Stimulated activated CD8-positive, alpha-beta memory T cell treated with anti-CD3 and anti-CD28 coated beads, Interleukin-15, amount 100 ng/mL, for 48 hours (primary cell): ENCODE measurements at regions not wholly inside any gene's neighbourhood (a gene's known extent, or its start where the extent isn't known, plus 50 kb on each side); places are given as distances from the start of the nearest gene placed in this dataset.

Experiments used
- DNase-seq, 2 donors: peaks; one replicate each; pipeline ENCODE4 v3.0.0-alpha.2; 2020; ENCODE audit warnings: low read depth in 2 of 2

GRCh38 chr3:23664459-23664858 lies 141.3 kb upstream of the UBE2E1 start:
- DNase-seq, result no peak

GRCh38 chr3:23665741-23666140 lies 140.0 kb upstream of the UBE2E1 start:
- DNase-seq, result no peak

- no peak for DNase-seq
Observed at GRCh38 chr3:23666818-23667217, 138.9 kb upstream of the UBE2E1 start.

GRCh38 chr3:23667536-23668429 lies 138.0 kb upstream of the UBE2E1 start:
- DNase-seq, result no peak

GRCh38 chr3:23668430-23668904 lies 137.3 kb upstream of the UBE2E1 start:
- no peak for DNase-seq

GRCh38 chr3:23669541-23670255 lies 136.1 kb upstream of the UBE2E1 start:
- no peak for DNase-seq

GRCh38 chr3:23671851-23672589 lies 133.7 kb upstream of the UBE2E1 start:
- no peak for DNase-seq

GRCh38 chr3:23672628-23673027 lies 133.1 kb upstream of the UBE2E1 start:
- DNase-seq, result no peak

GRCh38 chr3:23675010-23675409 lies 130.7 kb upstream of the UBE2E1 start:
- no peak for DNase-seq

- no peak for DNase-seq
Observed at GRCh38 chr3:23676093-23676492, 129.7 kb upstream of the UBE2E1 start.

- no peak for DNase-seq
Observed at GRCh38 chr3:23682646-23683045, 123.1 kb upstream of the UBE2E1 start.

- no peak for DNase-seq
Observed at GRCh38 chr3:23685541-23686258, 120.1 kb upstream of the UBE2E1 start.

GRCh38 chr3:23686519-23686918 lies 119.2 kb upstream of the UBE2E1 start:
- no peak for DNase-seq

GRCh38 chr3:23691357-23691895 lies 114.3 kb upstream of the UBE2E1 start:
- DNase-seq, result no peak

GRCh38 chr3:23696842-23697241 lies 108.9 kb upstream of the UBE2E1 start:
- DNase-seq, result no peak

GRCh38 chr3:23697416-23697815 lies 108.3 kb upstream of the UBE2E1 start:
- no peak for DNase-seq

- DNase-seq, result no peak
Observed at GRCh38 chr3:23698652-23699313, 107.0 kb upstream of the UBE2E1 start.

GRCh38 chr3:23700616-23701015 lies 105.1 kb upstream of the UBE2E1 start:
- DNase-seq, result no peak

- DNase-seq, result no peak
Observed at GRCh38 chr3:23701716-23702597, 103.8 kb upstream of the UBE2E1 start.

GRCh38 chr3:23704298-23704697 lies 101.5 kb upstream of the UBE2E1 start:
- DNase-seq, result no peak
